PC-9 (cell line): ENCODE measurements at regions not wholly inside any gene's neighbourhood (a gene's known extent, or its start where the extent isn't known, plus 50 kb on each side); places are given as distances from the start of the nearest gene placed in this dataset.

Experiments used
- BruUV-seq: library from RNA; stranded (reverse); fragments of 400-500 nt; replicated peaks from 2 replicates; lab custom pipeline; 2021; lab: Mats Ljungman, UMichigan
- CTCF ChIA-PET: fragments of 300-600 bp; sonication (Branson Sonifier 250); formaldehyde crosslinking; loops from one replicate; lab custom pipeline; 2022; ENCODE audit warnings: antibody characterized with exemption; lab: Charles Lee
- POLR2A ChIA-PET: fragments of 300-600 bp; sonication (Branson Sonifier 250); formaldehyde crosslinking; loops from one replicate; lab custom pipeline; 2022; ENCODE audit warnings: antibody characterized with exemption; ENCODE audit not compliant: unreplicated experiment; lab: Charles Lee
- DNase-seq, 2 experiments: peaks; one replicate each; pipeline versions ENCODE4 v3.0.0 to v3.0.0-alpha.2; 2015 to 2022; ENCODE audit warnings: mixed read lengths in 1 of 2
- H2AFZ ChIP-seq: fragments of 200-600 bp; sonication (generic); 2 replicates; pipeline ENCODE4 v1.8.1; 2017; ENCODE audit warnings: antibody characterized with exemption
- H3F3A ChIP-seq: fragments of 200-600 bp; sonication (generic); 2 replicates; pipeline ENCODE4 v1.8.1; 2017; ENCODE audit warnings: antibody characterized with exemption, mild to moderate bottlenecking, low read depth; ENCODE audit not compliant: insufficient read depth
- H3K27ac ChIP-seq: fragments of 200-600 bp; sonication (generic); 2 replicates; pipeline ENCODE4 v1.6.1; 2016; ENCODE audit warnings: mixed run types
- H3K27me3 ChIP-seq: fragments of 200-600 bp; sonication (generic); 2 replicates; pipeline ENCODE4 v1.6.1; 2016; ENCODE audit warnings: low read depth, mixed run types; ENCODE audit not compliant: insufficient read depth
- H3K36me3 ChIP-seq: fragments of 200-600 bp; sonication (generic); 2 replicates; pipeline ENCODE4 v1.6.1; 2016; ENCODE audit warnings: low read depth, mixed run types
- H3K4me1 ChIP-seq: fragments of 200-600 bp; sonication (generic); replicated peaks from 2 replicates; pipeline ENCODE4 v1.6.1; 2016; ENCODE audit warnings: mixed run types; ENCODE audit not compliant: insufficient read depth
- H3K4me2 ChIP-seq: fragments of 200-600 bp; sonication (generic); 2 replicates; pipeline ENCODE4 v1.6.1; 2017; ENCODE audit warnings: mixed run types
- H3K4me3 ChIP-seq: fragments of 200-600 bp; sonication (generic); 2 replicates; pipeline ENCODE4 v1.6.1; 2016; ENCODE audit warnings: mixed run types
- H3K79me2 ChIP-seq: fragments of 200-600 bp; sonication (generic); 2 replicates; pipeline ENCODE4 v1.6.1; 2017; ENCODE audit warnings: low read depth, mixed run types
- H3K9me2 ChIP-seq: fragments of 200-600 bp; sonication (generic); 2 replicates; pipeline ENCODE4 v1.8.1; 2017; ENCODE audit warnings: mild to moderate bottlenecking; ENCODE audit not compliant: insufficient read depth
- H3K9me3 ChIP-seq: fragments of 200-600 bp; sonication (generic); 2 replicates; pipeline ENCODE4 v1.8.1; 2016; ENCODE audit warnings: low read depth; ENCODE audit not compliant: insufficient read depth
- H4K20me1 ChIP-seq: fragments of 200-600 bp; sonication (generic); 2 replicates; pipeline ENCODE4 v1.8.1; 2017; ENCODE audit not compliant: insufficient read depth
- CTCF ChIP-seq: fragments of 200-600 bp; sonication (generic); conservative IDR thresholded peaks from 2 replicates; pipeline ENCODE4 v1.6.1; 2017; ENCODE audit warnings: mixed run types, antibody characterized with exemption, mild to moderate bottlenecking, moderate library complexity
- EZH2 ChIP-seq: fragments of 200-600 bp; sonication (generic); IDR thresholded peaks from 2 replicates; pipeline ENCODE4 v1.8.0; 2017; ENCODE audit warnings: antibody characterized with exemption, low read depth
- intact Hi-C: fragments of 100-400 bp; cut with micrococcal nuclease; formaldehyde crosslinking; loops from one replicate; pipeline ENCODE4 v1.10.0; 2022; ENCODE audit not compliant: unreplicated experiment

DNA sequence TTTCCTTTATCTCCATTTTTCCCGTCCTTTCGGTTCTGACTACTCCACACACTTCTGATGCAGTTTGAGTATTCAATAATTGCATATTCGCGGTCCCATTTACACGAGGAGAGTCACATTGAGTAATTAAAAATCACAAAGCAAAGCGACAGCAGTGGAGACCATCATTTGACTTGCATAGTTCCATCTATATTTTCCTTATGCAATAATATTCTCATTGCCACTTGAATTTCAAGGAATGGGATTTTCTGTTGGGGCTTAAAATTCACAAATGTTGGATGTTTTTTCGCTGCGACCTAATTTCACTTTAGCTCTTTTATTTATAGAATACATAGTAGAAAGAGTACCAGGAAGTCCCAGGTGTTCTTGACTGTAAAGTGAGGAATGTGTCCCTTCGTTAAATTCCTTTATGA, 186.8 kb downstream of the ZEB2 start:
- H3K4me1 ChIP-seq = peaks cover 18% of the 10 kb centered on the region
- TF ChIP-seq EZH2 = no peak
- no peak for TF ChIP-seq CTCF
- ChIA-PET CTCF (no interaction called here), POLR2A (no interaction called here)
- no peak for DNase-seq
- peaks cover 17% of the 10 kb centered on the region; the same call in 1 of the 2 replicates for H3K79me2 ChIP-seq
- H3F3A ChIP-seq = peaks cover 17% of the 10 kb centered on the region; the same call in 1 of the 2 replicates
- BruUV-seq = no TSS peak
- H3K27ac ChIP-seq = peak overlapping the region; percentile 66
- H3K36me3 ChIP-seq = no peaks in the 10 kb centered on the region
- H3K9me3 ChIP-seq = no peaks in the 10 kb centered on the region
- H3K27me3 ChIP-seq = no peaks in the 10 kb centered on the region
- peak overlapping the region; percentile 63; the same call in 1 of the 2 replicates for H3K4me3 ChIP-seq
- intact Hi-C loops = no loop called here
- H3K9me2 ChIP-seq = no peaks in the 10 kb centered on the region
- peak overlapping the region; percentile 95 for H3K4me2 ChIP-seq
- no peaks in the 10 kb centered on the region for H4K20me1 ChIP-seq
- H2AFZ ChIP-seq = peak overlapping the region; percentile 99

GRCh38 chr2:144332356-144333142, 187.4 kb downstream of the ZEB2 start:
- Histone ChIP-seq H3F3A (peaks cover 17% of the 10 kb centered on the region; the same call in 1 of the 2 replicates), H3K79me2 (peaks cover 17% of the 10 kb centered on the region; the same call in 1 of the 2 replicates), H2AFZ (peak overlapping the region; percentile 99), H3K9me2 (no peaks in the 10 kb centered on the region), H3K4me2 (peak overlapping the region; percentile 95), H3K27ac (peak overlapping the region; percentile 76), H3K9me3 (no peaks in the 10 kb centered on the region), H3K27me3 (no peaks in the 10 kb centered on the region), H3K36me3 (no peaks in the 10 kb centered on the region), H3K4me1 (peaks cover 18% of the 10 kb centered on the region), H3K4me3 (peak overlapping the region; percentile 92), H4K20me1 (no peaks in the 10 kb centered on the region)
- ChIA-PET CTCF (no interaction called here), POLR2A (interaction anchor here (0.7 kb wide), 1 partner anchor 291 kb away, joined by 3 read pairs; no protein-coding TSS in a partner anchor)
- TSS peak; percentile 87 for BruUV-seq
- TF ChIP-seq EZH2 (no peak), CTCF (no peak)
- intact Hi-C loops = loop anchor here (1.0 kb wide), 1 partner anchor 26 kb away; no protein-coding TSS in a partner anchor
- peak; percentile 60 to 95 for DNase-seq

- Histone ChIP-seq H3K27ac (peak overlapping the region; percentile 76), H3K9me3 (no peaks in the 10 kb centered on the region), H3K4me3 (peak overlapping the region; percentile 92), H3K4me2 (peak overlapping the region; percentile 84), H3K4me1 (peaks cover 18% of the 10 kb centered on the region), H3K36me3 (no peaks in the 10 kb centered on the region), H3K27me3 (no peaks in the 10 kb centered on the region), H4K20me1 (no peaks in the 10 kb centered on the region), H3K9me2 (no peaks in the 10 kb centered on the region), H3F3A (peaks cover 17% of the 10 kb centered on the region; the same call in 1 of the 2 replicates), H2AFZ (peak overlapping the region; percentile 99), H3K79me2 (peaks cover 17% of the 10 kb centered on the region; the same call in 1 of the 2 replicates)
- peak in 1 of 2 experiments; percentile 59 for DNase-seq
- CTCF ChIA-PET = interaction anchor here (0.5 kb wide), 1 partner anchor 32 kb away, joined by 3 read pairs; no protein-coding TSS in a partner anchor
- TF ChIP-seq EZH2 (no peak), CTCF (no peak; the same call in 1 of the 2 replicates)
- intact Hi-C loops = loop anchor here (1.0 kb wide), 1 partner anchor 26 kb away; no protein-coding TSS in a partner anchor
- BruUV-seq = TSS peak; percentile 56
- POLR2A ChIA-PET = interaction anchor here (0.7 kb wide), 1 partner anchor 290 kb away, joined by 3 read pairs; no protein-coding TSS in a partner anchor
These were observed 188.1 kb downstream of the ZEB2 start for GRCh38 chr2:144331674-144332355.
